ENCODE measurements at regions not wholly inside any gene's neighbourhood (a gene's known extent, or its start where the extent isn't known, plus 50 kb on each side); places are given as distances from the start of the nearest gene placed in this dataset.
A peak's percentile ranks its signal among the peaks of the same experiment; 100 is the strongest.

DNA sequence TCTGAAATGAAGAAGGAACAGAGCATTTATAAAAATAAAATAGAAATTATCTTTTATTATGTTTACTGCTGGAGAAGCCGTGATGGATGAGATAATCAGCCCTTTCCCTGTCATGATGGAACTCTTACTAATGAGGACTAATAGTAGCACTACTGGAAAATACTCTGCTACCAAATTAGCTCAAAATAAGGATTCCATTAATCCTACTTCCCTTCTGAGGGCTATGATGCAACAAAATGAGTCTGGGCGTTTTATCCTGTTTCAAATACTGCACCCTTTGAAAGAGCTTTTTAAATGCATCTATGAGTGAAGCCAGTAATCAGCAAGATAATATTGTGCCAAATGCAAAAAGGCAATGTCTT, 59.3 kb upstream of the CARMIL1 start:
- Histone ChIP-seq H3K4me2 (ENCODE audit: insufficient read depth in 1 of 2, low read depth in 2 of 2, low read length in 2 of 2) (no peak overlapping the region), H3K14ac (ENCODE audit: insufficient read length) (no peak overlapping the region), H2AFZ (ENCODE audit: low read length) (no peak overlapping the region), H3K4ac (replicated peaks; ENCODE audit: insufficient read length, low read depth, low read length) (no peak overlapping the region), H3K4me1 (replicated peaks in 1 of 4; ENCODE audit: control insufficient read depth in 3 of 4, insufficient read depth in 4 of 4, low read length in 3 of 4) (peaks cover 0 to 5% (median 0%) of the 10 kb centered on the region in 4 experiments; a peak in 1 of 7 replicates), H2BK15ac (ENCODE audit: low read length) (no peak overlapping the region), H4K91ac (replicated peaks; ENCODE audit: insufficient read length, low read length) (no peak overlapping the region), H3K27me3 (replicated peaks in 1 of 4; ENCODE audit: control insufficient read depth in 3 of 4, extremely low read depth in 1 of 4, insufficient read depth in 3 of 4, low read length in 3 of 4) (no peaks in the 10 kb centered on the region), H3K4me3 (ENCODE audit: extremely low read depth in 1 of 4, insufficient read depth in 2 of 4, low read depth in 3 of 4, low read length in 4 of 4) (no peak overlapping the region), H2BK5ac (ENCODE audit: low read depth, low read length) (no peak overlapping the region), H3K27ac (ENCODE audit: low read depth, low read length) (no peak overlapping the region), H3K36me3 (ENCODE audit: control insufficient read depth in 2 of 4, insufficient read depth in 4 of 4, low read length in 3 of 4) (no peaks in the 10 kb centered on the region), H4K8ac (ENCODE audit: extremely low read depth, insufficient read depth, low read length) (no peak overlapping the region), H3K79me2 (ENCODE audit: control insufficient read depth in 1 of 2, insufficient read depth in 2 of 2, low read length in 2 of 2) (no peaks in the 10 kb centered on the region), H4K20me1 (replicated peaks in 1 of 2; ENCODE audit: control insufficient read depth in 1 of 2, insufficient read depth in 2 of 2, low read length in 2 of 2) (no peaks in the 10 kb centered on the region), H3K18ac (ENCODE audit: extremely low read depth, low read length) (no peak overlapping the region), H3K56ac (replicated peaks; ENCODE audit: insufficient read length, low read depth, low read length) (no peak overlapping the region), H2BK12ac (ENCODE audit: low read depth, low read length) (no peak overlapping the region), H2BK20ac (ENCODE audit: low read length) (no peak overlapping the region), H3K9me3 (ENCODE audit: insufficient read depth in 2 of 2, low read depth in 1 of 2, low read length in 1 of 2) (no peaks in the 10 kb centered on the region), H4K5ac (ENCODE audit: insufficient read length, low read depth, low read length) (no peak overlapping the region), H3K9ac (replicated peaks in 1 of 4; ENCODE audit: extremely low read depth in 1 of 4, low read depth in 3 of 4, low read length in 3 of 4) (no peak overlapping the region), H3K23me2 (ENCODE audit: low read depth, low read length) (no peaks in the 10 kb centered on the region), H2AK5ac (ENCODE audit: low read depth, low read length) (no peak overlapping the region), H3K79me1 (ENCODE audit: low read depth, low read length) (no peaks in the 10 kb centered on the region), H3K23ac (ENCODE audit: insufficient read length) (no peak overlapping the region), H2BK120ac (replicated peaks; ENCODE audit: low read depth, low read length) (no peak overlapping the region)
- DNase-seq (ENCODE audit: low read depth in 1 of 2, low spot score in 2 of 2), result no peak
- CTCF ChIA-PET (ENCODE audit: partially characterized antibody), result interaction anchor here (0.8 to 1.1 kb wide), 3 partner anchors 299 to 501 kb away, joined by 3 read pairs; no protein-coding TSS in a partner anchor
- POLR2A ChIA-PET (ENCODE audit: partially characterized antibody), result no interaction called here
- TF ChIP-seq CEBPB (IDR thresholded peaks at IDR 0.05; ENCODE audit: low read depth, low read length) (0 out of 2 replicates have a peak, but pooled peaks have one; percentile 18), CHD2 (IDR thresholded peaks at IDR 0.05; ENCODE audit: low read length) (no peak)
- FAIRE-seq, result no peak
- 80% methylated on average over 2 of the region's 2 CpGs; no CpG with 5 or more reads in 1 of the 2 experiments for WGBS, 2 experiments (ENCODE audit: extremely low coverage in 1 of 2, insufficient coverage in 1 of 2, insufficient read length in 1 of 2, insufficient replicate concordance in 2 of 2, low coverage in 1 of 2, low lambda C conversion rate in 2 of 2, missing lambda C conversion rate in 1 of 2)

All from H1 (cell line).